ENCODE measurements at regions not wholly inside any gene's neighbourhood (a gene's known extent, or its start where the extent isn't known, plus 50 kb on each side); places are given as distances from the start of the nearest gene placed in this dataset.

- TF ChIP-seq CTCF (conservative IDR thresholded peaks at IDR 0.05; ENCODE audit: low read length) (no peak), EZH2phosphoT487 (IDR thresholded peaks at IDR 0.05; ENCODE audit: borderline replicate concordance) (no peak)
These were observed 150.0 kb upstream of the CHL1 start for GRCh38 chr3:46576-46975.
